Right ventricle myocardium inferior (tissue), 1 donor: ENCODE measurements at regions not wholly inside any gene's neighbourhood (a gene's known extent, or its start where the extent isn't known, plus 50 kb on each side); places are given as distances from the start of the nearest gene placed in this dataset.
"Not testable (repeated sequence)": the region's sequence is repeated elsewhere in the genome, so short reads cannot be mapped to it uniquely, and the experiment has no call there.

Experiments used
- ATAC-seq: fragments of 200-7000 bp; cut with Tn5 transposase; one replicate; pipeline ENCODE4 v1.9.1; 2020; ENCODE audit warnings: mild to moderate bottlenecking, moderate library complexity
- DNase-seq: peaks from one replicate; pipeline ENCODE4 v3.0.0; 2021; ENCODE audit errors: missing footprints
- intact Hi-C: fragments of 100-400 bp; cut with DNase I; formaldehyde crosslinking; loops from one replicate; pipeline ENCODE4 v1.11.0; 2022
- donor health status: DM: no; HTN: yes; CAD: no; lungs with severe emphysema.

DNA sequence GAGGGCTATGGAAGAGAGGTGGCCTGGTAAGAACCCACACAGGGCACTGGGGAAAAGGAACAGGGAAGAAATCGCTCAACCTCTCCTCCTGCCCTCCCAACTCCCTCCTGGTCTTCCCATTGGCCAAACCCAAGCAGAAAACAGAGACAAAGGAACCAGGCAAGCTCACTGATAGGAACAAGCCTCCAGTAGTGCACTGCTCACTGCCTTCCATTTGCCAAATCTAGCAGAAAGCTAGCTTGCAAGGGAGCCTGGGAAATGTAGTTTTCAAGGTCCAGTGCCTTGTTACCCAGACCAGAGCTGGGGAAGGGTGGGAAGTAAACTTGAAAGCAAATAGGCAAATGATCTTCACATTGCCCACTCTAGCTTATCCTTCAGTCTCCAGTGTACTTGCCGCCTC is 556.1 kb upstream of the AUTS2 start:
- intact Hi-C loops = no loop called here
- ATAC-seq (no peak), DNase-seq (no peak)

DNA sequence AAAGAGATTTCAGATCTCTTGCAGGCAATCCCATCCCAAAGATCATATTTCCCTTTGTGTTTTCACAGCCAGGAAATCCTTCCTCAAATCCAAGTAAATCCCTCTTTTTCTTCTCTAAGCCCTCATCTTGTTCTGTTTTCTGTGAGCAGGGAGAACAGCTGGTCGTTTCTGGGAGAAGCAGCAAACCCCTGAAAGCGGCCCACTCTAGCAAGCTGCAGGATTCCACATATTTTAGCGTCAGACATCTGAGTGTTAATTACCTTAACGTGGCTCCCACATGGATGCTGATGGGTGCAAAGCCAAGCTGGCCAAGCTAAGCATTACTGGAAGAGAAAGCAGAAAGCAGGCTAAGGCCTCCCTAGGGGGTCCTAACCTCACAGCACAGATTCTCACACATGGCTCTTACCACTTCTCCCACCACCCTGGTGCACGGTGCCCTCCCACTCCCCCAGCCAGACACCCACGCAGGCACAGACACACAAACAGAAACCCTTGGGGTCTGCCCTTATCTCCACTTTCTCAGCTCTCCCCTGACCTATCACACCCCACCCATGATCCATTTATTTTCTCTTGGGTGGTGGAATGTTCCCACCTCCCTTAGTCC is 551.0 kb upstream of the AUTS2 start:
- DNase-seq (no peak), ATAC-seq (no peak)
- intact Hi-C loops = no loop called here

DNA sequence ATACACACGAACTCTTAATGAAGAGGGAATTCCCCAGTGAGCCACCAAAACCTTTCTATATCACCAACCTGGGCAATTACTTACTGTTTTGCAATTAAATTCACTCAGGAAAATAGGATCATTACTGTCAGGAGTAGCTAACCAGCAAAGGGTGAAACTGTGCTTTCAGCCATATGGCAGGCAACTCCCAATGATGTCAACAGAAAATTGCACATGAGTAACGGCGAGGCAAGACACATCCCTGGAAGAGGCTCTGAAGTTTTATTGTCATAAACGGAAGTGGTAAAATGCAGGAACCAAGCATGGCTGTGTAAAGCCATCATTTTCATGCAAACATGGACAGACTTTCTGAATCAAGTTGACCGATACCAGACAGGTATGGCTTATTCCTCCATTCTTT is 548.9 kb upstream of the AUTS2 start:
- ATAC-seq = no peak
- intact Hi-C loops = no loop called here
- DNase-seq = no peak

DNA sequence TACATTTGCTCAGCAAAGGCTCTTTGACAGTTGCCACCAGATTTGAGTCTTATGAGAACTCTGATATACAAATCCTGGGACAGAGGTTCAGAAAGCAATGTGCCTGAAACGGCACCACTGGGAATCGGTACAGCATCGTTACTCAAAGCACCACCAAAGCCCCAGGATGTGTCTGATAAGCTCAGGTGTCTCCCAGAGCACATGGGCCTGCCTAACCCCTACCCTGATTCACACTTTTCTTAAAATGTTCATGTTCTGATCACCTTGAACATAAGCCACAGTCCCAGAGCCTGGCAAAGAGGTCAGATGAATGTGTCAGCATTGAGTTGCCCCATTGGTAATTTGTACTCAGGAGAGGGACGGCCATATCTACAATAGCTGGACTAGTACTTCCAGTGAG is 545.8 kb upstream of the AUTS2 start:
- ATAC-seq (no peak), DNase-seq (no peak)
- intact Hi-C loops = no loop called here

DNA sequence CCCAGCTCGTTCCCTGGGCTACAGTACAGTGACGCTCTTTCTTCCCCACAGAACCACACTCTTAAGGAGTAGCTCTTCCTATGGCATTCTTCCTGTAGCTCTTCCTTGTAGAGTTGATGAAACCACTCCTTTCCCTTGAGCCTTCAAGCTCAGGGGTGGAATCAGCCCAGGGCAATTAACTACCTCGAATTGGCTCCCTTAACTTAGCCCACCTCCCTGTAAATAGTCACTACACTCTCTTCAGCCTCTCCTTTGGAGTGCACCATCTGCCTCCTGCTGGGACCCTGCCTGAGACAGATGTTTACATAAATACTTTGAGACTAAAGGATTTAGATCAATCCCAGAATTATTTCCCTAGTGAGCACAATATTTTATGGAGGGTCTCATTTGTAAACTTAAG is 537.8 kb upstream of the AUTS2 start:
- DNase-seq (no peak), ATAC-seq (no peak)
- intact Hi-C loops = no loop called here

DNA sequence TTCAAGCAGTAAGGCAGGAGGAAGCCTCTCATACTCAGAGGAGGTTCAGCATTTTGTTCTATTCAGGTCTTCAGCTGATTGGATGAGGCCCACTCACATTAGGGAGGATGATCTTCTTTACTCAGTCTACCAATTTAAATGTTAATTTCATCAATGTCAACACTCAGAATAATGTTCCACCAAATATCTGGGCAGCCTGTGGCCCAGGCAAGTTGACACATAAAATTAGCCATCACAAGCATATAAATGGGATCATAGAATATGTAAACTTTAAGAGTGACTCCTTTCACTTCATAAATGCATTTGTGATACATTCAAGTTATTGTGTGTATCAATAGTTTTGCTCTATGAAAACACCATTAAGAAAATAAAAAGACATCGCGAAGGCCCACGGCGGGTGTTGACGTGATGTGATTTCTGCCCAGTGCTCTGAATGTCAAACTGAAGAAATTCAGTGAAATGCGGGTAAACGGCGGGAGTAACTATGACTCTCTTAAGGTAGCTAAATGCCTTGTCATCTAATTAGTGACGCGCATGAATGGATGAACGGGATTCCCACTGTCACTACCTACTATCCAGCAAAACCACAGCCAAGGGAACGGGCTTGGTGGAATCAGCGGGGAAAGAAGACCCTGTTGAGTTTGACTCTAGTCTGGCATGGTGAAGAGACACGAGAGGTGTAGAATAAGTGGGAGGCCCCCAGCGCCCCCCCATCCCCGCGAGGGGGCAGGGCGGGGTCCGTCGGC is 536.1 kb upstream of the AUTS2 start:
- no peak for DNase-seq
- ATAC-seq = no peak
- intact Hi-C loops = no loop called here

DNA sequence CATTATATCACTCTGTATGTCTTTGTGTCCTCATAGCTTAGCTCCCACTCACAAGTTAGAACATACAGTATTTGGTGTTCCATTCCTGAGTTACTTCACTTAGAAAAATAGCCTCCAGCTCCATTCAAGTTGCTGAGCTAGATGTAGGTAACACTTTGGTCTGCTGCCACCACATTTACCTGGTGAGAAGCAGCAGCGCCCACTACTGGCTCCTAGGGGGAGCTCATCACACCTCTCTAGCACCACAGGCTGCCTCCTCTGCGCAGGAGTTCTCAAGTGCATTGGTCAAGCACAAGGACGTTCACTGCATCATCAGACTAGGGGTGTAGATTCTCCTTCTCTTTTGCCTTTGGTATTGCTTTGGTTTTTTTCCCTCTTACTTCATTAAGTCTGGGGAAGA is 530.9 kb upstream of the AUTS2 start:
- DNase-seq = no peak
- no peak for ATAC-seq
- intact Hi-C loops = no loop called here

DNA sequence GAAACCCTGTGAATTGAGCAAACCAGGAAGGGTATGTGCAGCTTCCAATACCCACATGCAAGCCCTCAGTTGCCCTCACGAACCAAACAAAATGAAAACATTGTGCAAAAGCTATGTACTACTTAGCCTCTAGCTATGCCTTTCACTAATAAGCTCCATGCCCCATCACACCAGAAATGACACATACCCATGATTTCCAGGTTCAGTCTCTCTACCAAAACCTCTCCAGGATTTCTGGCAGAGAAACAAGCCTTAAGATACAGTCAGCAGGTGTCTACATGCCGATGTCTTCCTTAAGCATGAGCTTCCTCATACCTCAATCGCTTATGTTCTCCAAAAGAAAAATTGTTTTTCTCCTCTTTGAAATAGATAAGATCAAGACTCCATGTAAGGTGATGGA is 527.8 kb upstream of the AUTS2 start:
- DNase-seq = no peak
- ATAC-seq = no peak
- intact Hi-C loops = no loop called here

DNA sequence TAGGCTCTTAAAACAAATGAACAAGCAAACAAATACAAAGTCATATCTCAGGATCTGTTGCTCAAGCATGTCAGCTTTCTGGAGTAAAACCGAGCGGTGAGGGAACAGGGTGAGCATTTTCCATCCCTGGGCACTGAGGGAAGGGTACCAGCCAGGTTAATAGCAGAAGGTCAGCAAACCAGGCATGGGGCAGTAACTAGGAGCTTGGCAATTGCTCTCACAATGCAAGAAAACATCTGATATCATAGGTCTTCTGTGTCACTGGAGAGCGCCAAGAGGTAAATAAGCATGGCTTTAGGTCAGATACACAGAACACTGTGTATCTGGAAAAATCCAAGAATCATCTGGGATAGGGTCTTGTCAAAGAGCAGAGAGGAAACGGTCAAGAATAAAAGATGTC is 521.7 kb upstream of the AUTS2 start:
- DNase-seq (no peak), ATAC-seq (no peak)
- intact Hi-C loops = no loop called here

DNA sequence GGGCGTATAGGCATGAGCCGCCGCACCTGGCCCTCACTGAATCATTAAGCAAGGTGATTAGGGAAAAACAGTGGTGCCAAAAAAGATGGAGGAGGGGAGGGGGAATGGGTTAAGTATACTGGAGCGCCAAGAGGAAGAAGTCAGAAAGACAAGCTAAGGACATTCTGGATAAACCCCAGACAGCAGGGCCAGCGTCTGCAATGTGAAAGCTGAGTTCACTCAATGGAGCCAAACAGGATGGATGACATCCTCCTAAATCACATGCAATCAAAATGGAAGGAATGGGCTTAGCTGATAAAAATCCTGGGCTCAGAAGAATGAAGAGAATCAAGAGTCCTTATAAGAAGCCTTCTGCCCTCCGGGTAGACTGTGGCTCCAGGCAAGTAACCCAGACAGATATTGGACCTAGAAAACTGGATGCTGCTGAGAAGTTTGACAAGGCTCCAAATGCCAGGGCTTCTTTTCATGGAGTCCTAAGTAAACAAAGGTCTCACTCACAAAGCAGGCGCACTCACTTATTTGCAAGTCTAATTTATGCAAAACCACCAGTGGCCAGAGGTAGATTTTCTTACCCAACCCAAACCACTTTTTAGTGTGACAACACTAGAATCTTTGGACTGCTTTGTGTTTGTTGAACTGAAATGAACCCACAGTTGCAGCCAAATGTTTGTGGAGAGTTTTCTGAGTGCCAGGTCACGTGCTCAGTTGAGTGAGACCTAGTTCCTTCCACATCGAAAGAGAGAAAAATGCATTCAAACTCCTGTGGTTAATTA is 519.1 kb upstream of the AUTS2 start:
- DNase-seq (no peak), ATAC-seq (peak; percentile 75)
- intact Hi-C loops = no loop called here

DNA sequence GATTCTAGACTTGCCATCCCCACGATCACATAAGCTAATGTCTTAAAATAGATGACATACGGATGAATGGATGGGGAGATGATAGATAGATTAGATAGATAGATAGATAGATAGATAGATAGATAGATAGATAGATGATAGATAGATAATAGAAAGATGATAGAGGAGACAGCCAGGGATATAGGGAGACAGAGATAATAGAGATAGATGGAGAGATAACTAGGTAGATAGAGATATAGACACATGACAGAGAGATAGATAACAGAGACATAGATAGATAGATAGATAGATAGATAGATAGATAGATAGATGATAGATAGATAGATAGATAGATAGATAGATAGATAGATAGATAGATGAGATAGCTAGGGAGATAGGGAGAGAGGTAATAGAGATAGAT is 511.0 kb upstream of the AUTS2 start:
- not testable (repeated sequence) for DNase-seq, ATAC-seq

DNA sequence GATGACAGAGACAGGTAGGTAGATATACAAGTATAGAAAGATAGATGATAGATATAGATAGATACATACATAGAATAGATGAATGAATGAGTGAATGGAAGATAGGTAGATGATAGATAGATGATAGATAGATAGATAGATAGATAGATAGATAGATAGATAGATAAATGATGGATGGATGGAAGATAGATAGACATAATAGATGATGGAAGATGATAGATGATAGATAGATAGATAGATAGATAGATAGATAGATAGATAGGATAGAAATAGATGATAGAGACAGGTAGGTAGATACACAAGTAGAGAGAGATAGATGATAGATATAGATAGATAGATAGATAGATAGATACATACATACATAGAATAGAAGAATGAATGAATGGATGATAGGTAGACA is 510.1 kb upstream of the AUTS2 start:
- ATAC-seq (no peak), DNase-seq (no peak)
- intact Hi-C loops = no loop called here

More for the DNA sequence above, 511.0 kb upstream of the AUTS2 start:
- intact Hi-C loops = not testable (repeated sequence)

DNA sequence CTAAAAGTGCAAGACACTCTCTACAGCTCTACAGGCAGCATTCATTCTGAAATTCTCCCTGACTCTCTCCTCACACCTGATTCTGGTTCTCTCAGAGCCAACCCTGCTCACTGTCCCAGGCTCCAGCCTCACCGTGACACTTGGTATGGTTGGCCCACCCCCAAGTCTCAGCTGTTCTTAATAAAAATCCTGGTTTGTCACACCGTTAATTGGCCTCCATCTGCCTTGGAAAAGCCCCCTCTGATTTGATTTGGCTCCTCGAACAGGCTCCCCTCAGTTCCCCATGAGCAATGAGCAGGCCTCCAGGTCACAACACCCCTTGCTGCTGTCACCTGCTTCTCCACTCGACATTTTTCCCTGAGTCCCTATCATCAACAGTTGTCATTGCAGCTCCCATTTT is 507.3 kb upstream of the AUTS2 start:
- ATAC-seq (no peak), DNase-seq (no peak)
- intact Hi-C loops = no loop called here

DNA sequence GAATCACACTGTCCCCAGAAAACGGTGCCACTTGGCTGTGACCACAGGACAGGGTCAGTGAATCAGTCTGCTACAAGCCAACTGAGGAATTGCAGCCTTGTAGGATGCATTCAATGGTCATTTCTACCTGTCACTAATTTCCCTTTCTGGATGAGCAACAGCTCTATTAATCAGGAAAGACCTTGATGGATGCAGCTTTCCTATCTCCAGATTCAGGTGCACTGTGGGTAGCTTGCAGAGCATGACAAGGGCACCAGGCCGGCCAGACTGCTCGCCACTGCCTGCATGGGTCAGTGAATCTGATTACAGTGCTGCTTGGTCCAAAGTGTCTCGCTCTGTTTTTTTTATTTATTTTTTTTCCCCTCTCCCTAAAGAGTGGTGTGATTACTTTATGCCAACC is 506.8 kb upstream of the AUTS2 start:
- DNase-seq (no peak), ATAC-seq (no peak)
- intact Hi-C loops = no loop called here

DNA sequence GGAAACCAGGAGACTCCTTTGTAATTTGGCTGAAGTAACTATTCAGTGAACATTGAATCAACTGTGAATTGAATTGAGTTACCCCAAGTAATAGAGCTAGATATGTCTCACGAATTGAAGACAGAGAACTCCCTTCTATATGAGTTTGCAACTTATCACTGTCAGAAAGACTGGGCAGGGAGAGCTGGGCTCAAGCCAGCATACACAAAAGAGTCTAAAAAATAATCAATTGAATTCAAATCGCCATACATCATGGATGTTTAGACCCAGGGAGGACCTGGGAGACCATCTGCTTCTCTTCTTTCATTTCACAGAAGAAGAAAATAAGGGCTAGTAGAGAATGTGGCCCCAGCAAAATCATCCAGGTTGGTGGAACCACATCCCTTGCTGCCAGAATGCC is 503.1 kb upstream of the AUTS2 start:
- intact Hi-C loops = no loop called here
- no peak for DNase-seq
- no peak for ATAC-seq

DNA sequence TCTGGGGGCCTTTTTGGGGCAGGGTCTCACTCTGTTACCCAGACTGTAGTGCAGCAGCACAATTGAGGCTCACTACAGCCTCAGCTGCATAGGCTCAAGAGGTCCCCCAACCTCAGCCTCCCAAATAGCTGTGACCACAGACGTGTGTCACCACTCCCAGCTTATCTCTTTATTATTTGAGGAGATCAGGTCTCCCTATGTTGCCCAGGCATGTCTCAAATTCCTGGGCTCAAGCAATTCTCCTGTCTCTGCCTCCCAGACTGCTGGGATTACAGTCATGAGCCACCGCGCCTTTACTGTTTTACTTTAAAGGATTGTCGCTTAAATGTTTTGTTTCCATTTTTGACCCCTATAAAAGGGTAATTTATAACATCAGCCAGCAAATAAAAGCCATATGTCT is 502.6 kb upstream of the AUTS2 start:
- intact Hi-C loops = no loop called here
- DNase-seq (no peak), ATAC-seq (no peak)

DNA sequence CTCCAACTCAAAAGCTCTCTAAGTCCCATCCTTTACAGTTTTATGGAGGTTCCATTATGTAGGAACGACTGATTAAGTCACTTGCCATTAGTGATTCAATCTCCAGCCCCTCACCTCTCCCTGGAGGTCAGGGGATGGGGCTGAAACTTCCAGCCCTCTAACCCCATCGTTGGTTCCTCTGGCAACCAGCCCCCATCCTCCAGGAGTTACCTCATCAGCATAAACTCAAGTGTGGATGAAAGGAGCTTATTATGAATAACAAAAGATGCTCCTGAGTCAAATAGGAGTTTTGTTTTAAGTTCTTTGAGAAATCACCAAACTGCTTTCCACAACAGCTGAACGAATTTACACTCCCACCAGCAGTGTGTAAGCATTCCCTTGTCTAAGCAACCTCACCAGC is 494.3 kb upstream of the AUTS2 start:
- intact Hi-C loops = no loop called here
- DNase-seq (no peak), ATAC-seq (no peak)

DNA sequence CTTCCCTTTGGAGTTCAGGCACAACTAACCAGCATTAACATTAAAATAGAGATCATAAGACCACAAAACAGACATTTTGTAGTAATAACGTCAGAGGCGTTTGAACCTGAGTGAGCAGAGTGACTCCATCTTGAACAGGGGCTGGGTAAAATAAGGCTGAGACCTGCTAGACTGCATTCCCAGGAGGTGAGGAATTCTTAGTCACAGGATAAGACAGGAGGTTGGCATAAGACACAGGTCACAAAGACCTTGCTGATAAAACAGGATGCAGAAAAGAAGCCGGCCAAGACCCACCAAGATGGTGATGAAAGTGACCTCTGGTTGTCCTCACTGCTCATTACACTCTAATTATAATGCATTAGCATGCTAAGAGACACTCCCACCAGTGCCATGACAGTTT is 493.2 kb upstream of the AUTS2 start:
- no peak for ATAC-seq
- intact Hi-C loops = no loop called here
- no peak for DNase-seq

DNA sequence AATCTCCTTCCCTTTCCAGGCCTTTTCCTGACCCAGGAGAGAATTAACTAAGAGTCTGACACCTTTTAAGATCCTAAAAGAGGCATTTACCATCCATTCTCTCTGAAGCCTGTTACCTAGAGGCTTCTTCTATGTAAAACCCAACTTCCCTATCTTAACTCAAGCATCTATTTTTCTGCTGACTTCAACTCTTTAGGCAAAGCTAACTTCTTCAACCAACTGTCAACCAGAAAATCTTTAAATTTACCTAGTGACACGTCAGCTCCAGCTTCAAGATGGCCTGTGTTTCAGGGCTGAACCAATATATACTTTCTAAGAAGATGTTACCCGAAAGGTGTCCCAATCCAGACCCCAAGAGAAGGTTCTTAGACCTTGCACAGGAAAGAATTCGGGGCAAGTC is 492.3 kb upstream of the AUTS2 start:
- intact Hi-C loops = no loop called here
- no peak for ATAC-seq
- no peak for DNase-seq

DNA sequence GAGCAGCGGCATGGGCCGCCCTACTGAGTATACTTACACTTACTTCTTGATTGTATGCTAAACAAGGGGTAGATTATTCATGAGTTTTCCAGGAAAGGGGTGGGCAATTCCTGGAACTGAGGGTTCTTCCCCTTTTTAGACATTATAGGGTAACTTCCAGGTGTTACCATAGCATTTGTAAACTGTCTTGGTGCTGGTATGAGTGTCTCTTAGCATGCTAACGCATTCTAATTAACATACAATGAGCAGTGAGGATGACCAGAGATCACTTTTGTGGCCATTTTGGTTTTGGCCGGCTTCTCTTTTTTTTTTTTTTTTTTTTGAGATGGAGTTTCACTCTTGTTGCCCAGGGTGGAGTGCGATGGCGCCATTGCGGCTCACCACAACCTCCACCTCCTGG is 491.8 kb upstream of the AUTS2 start:
- intact Hi-C loops, ATAC-seq, DNase-seq: not testable (repeated sequence)
